CD4-positive, alpha-beta T cell treated with Interleukin-15 for 1 hour (primary cell): ENCODE measurements at regions not wholly inside any gene's neighbourhood (a gene's known extent, or its start where the extent isn't known, plus 50 kb on each side); places are given as distances from the start of the nearest gene placed in this dataset.
"Not testable (repeated sequence)": the region's sequence is repeated elsewhere in the genome, so short reads cannot be mapped to it uniquely, and the experiment has no call there.

ENCODE experiments used
- DNase-seq: peaks from one replicate; pipeline ENCODE4 v3.0.0-alpha.2; 2020

- DNase-seq: peak; percentile 13
These were observed 2986.4 kb upstream of the OR11H1 start for GRCh38 chr22:12541412-12542170.

GRCh38 chr22:12553366-12553765 is 2974.6 kb upstream of the OR11H1 start:
- DNase-seq: not testable (repeated sequence)

GRCh38 chr22:12554648-12555192 is 2973.3 kb upstream of the OR11H1 start:
- not testable (repeated sequence) for DNase-seq

- peak; percentile 9 for DNase-seq
These were observed 2956.5 kb upstream of the OR11H1 start for GRCh38 chr22:12571500-12571899.

GRCh38 chr22:12579655-12580054 is 2948.3 kb upstream of the OR11H1 start:
- not testable (repeated sequence) for DNase-seq

- DNase-seq: not testable (repeated sequence)
These were observed 2943.5 kb upstream of the OR11H1 start for GRCh38 chr22:12584457-12584856.

GRCh38 chr22:12584874-12585273 is 2943.1 kb upstream of the OR11H1 start:
- not testable (repeated sequence) for DNase-seq

GRCh38 chr22:12595724-12596123 is 2932.3 kb upstream of the OR11H1 start:
- not testable (repeated sequence) for DNase-seq

GRCh38 chr22:12597778-12598177 is 2930.2 kb upstream of the OR11H1 start:
- not testable (repeated sequence) for DNase-seq

GRCh38 chr22:12601510-12601869 is 2926.5 kb upstream of the OR11H1 start:
- DNase-seq: not testable (repeated sequence)

GRCh38 chr22:12601870-12602779 is 2925.9 kb upstream of the OR11H1 start:
- no peak for DNase-seq

- not testable (repeated sequence) for DNase-seq
These were observed 2924.6 kb upstream of the OR11H1 start for GRCh38 chr22:12603399-12603798.

- DNase-seq: not testable (repeated sequence)
These were observed 2924.2 kb upstream of the OR11H1 start for GRCh38 chr22:12603833-12604232.

- not testable (repeated sequence) for DNase-seq
These were observed 2919.5 kb upstream of the OR11H1 start for GRCh38 chr22:12608454-12608853.

- DNase-seq: no peak
These were observed 2914.8 kb upstream of the OR11H1 start for GRCh38 chr22:12613199-12613598.

GRCh38 chr22:12613907-12614306 is 2914.1 kb upstream of the OR11H1 start:
- not testable (repeated sequence) for DNase-seq

GRCh38 chr22:12626894-12627293 is 2901.1 kb upstream of the OR11H1 start:
- not testable (repeated sequence) for DNase-seq

GRCh38 chr22:12629815-12630214 is 2898.2 kb upstream of the OR11H1 start:
- not testable (repeated sequence) for DNase-seq

- not testable (repeated sequence) for DNase-seq
These were observed 2897.0 kb upstream of the OR11H1 start for GRCh38 chr22:12630965-12631364.

- not testable (repeated sequence) for DNase-seq
These were observed 2890.3 kb upstream of the OR11H1 start for GRCh38 chr22:12637566-12638166.

- DNase-seq: not testable (repeated sequence)
These were observed 2889.7 kb upstream of the OR11H1 start for GRCh38 chr22:12638319-12638718.
